Panc1 (cell line): ENCODE measurements at regions not wholly inside any gene's neighbourhood (a gene's known extent, or its start where the extent isn't known, plus 50 kb on each side); places are given as distances from the start of the nearest gene placed in this dataset.

ENCODE experiments used
- POLR2AphosphoS5 ChIP-seq: IDR thresholded peaks from 2 replicates; pipeline ENCODE4 v1.6.1; 2012; ENCODE audit warnings: mild to moderate bottlenecking, low read depth, low read length, moderate library complexity
- TF ChIP-seq, protein P1 (sequence below): fragments of 450-650 bp; IDR thresholded peaks from 2 replicates; pipeline ENCODE4 v1.5.1; 2017; ENCODE audit warnings: mild to moderate bottlenecking
- TF ChIP-seq, protein P2 (sequence below), 2 experiments: IDR thresholded peaks; 2 replicates each; pipeline ENCODE4 v1.6.1; 2011 to 2012; ENCODE audit warnings: low read depth in 2 of 2, control low read depth in 1 of 2, low read length in 1 of 2, mild to moderate bottlenecking in 1 of 2, moderate library complexity in 1 of 2; ENCODE audit not compliant: insufficient read depth in 1 of 2

DNA sequence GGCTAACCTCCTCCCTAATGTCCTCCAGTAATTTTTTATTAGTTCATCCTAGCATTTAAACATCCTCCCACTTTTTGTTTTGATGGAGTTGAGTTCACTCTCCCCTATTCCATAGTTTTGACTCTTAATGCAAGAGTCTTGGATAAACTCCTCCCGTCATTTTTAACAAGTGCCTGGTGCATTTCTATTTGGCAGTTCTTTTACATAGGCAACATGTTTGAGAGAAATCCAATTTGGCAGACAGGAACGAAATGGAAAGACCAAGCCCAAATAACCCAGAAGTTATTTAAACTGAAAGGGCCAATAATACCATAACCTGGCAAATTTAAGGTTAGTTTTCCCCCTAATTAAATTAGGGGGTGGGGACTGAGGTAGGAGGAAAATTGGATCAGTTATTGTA lies 291.5 kb upstream of the MANEA start:
- TF ChIP-seq, protein P1, sequence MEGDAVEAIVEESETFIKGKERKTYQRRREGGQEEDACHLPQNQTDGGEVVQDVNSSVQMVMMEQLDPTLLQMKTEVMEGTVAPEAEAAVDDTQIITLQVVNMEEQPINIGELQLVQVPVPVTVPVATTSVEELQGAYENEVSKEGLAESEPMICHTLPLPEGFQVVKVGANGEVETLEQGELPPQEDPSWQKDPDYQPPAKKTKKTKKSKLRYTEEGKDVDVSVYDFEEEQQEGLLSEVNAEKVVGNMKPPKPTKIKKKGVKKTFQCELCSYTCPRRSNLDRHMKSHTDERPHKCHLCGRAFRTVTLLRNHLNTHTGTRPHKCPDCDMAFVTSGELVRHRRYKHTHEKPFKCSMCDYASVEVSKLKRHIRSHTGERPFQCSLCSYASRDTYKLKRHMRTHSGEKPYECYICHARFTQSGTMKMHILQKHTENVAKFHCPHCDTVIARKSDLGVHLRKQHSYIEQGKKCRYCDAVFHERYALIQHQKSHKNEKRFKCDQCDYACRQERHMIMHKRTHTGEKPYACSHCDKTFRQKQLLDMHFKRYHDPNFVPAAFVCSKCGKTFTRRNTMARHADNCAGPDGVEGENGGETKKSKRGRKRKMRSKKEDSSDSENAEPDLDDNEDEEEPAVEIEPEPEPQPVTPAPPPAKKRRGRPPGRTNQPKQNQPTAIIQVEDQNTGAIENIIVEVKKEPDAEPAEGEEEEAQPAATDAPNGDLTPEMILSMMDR: no peak
- TF ChIP-seq, protein P2, sequence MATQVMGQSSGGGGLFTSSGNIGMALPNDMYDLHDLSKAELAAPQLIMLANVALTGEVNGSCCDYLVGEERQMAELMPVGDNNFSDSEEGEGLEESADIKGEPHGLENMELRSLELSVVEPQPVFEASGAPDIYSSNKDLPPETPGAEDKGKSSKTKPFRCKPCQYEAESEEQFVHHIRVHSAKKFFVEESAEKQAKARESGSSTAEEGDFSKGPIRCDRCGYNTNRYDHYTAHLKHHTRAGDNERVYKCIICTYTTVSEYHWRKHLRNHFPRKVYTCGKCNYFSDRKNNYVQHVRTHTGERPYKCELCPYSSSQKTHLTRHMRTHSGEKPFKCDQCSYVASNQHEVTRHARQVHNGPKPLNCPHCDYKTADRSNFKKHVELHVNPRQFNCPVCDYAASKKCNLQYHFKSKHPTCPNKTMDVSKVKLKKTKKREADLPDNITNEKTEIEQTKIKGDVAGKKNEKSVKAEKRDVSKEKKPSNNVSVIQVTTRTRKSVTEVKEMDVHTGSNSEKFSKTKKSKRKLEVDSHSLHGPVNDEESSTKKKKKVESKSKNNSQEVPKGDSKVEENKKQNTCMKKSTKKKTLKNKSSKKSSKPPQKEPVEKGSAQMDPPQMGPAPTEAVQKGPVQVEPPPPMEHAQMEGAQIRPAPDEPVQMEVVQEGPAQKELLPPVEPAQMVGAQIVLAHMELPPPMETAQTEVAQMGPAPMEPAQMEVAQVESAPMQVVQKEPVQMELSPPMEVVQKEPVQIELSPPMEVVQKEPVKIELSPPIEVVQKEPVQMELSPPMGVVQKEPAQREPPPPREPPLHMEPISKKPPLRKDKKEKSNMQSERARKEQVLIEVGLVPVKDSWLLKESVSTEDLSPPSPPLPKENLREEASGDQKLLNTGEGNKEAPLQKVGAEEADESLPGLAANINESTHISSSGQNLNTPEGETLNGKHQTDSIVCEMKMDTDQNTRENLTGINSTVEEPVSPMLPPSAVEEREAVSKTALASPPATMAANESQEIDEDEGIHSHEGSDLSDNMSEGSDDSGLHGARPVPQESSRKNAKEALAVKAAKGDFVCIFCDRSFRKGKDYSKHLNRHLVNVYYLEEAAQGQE (IDR thresholded peaks at IDR 0.05; ENCODE audit: insufficient read depth in 1 of 2, low read depth in 2 of 2, low read length in 1 of 2): no peak
- TF ChIP-seq POLR2AphosphoS5: no peak
